ENCODE measurements at regions not wholly inside any gene's neighbourhood (a gene's known extent, or its start where the extent isn't known, plus 50 kb on each side); places are given as distances from the start of the nearest gene placed in this dataset.

GRCh38 chr15:98592136-98592535 lies 56.2 kb upstream of the IGF1R start:
- TF ChIP-seq CTCF (IDR thresholded peaks at IDR 0.05): no peak
- no peak overlapping the region for H3K4me3 ChIP-seq
- no peaks in the 10 kb centered on the region for H3K36me3 ChIP-seq (ENCODE audit: insufficient read depth in 1 of 2, low read depth in 1 of 2)
- no peak overlapping the region for H3K27ac ChIP-seq
- no peaks in the 10 kb centered on the region for H3K9me3 ChIP-seq
- DNase-seq (no peak), ATAC-seq (no peak)
- peaks cover 0 to 12% (median 0%) of the 10 kb centered on the region in 3 donors for H3K27me3 ChIP-seq (ENCODE audit: insufficient read depth in 3 of 3, low read length in 2 of 3)
- intact Hi-C loops (cut with DNase I): no loop called here
- H3K4me1 ChIP-seq: no peaks in the 10 kb centered on the region
- WGBS, 3 donors: 77 to 89% (median 88%) methylated on average over 7 to 12 of the region's 12 CpGs

DNA sequence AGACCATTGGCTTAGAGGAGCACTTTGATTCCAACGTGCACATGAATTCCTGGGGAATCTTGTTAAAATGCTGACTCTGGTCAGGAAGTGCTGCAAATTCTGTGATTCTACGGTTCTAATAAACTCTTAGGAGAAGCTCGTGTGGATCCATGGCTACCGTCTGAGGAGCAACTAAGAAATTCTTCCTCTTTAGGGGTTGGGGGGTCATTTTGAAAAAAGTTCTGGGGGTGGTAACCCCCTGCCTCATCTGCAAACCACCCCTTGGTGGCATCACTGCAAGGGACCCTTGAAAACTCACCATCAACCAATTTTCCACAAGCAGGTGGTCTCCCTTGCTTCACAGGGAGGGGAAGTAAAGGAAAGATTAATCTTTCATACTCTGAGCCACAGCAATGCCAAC lies 52.2 kb upstream of the IGF1R start:
- intact Hi-C loops (cut with DNase I): no loop called here
- no peaks in the 10 kb centered on the region for H3K9me3 ChIP-seq
- no peak for TF ChIP-seq CTCF (IDR thresholded peaks at IDR 0.05)
- no peak overlapping the region for H3K27ac ChIP-seq
- no peak overlapping the region for H3K4me3 ChIP-seq
- H3K4me1 ChIP-seq: no peaks in the 10 kb centered on the region
- H3K36me3 ChIP-seq (ENCODE audit: insufficient read depth in 1 of 2, low read depth in 1 of 2): no peaks in the 10 kb centered on the region
- WGBS, 3 donors: 53 to 62% (median 55%) methylated on average over 4 of the region's 4 CpGs
- no peak for DNase-seq
- ATAC-seq: no peak
- peaks cover 0 to 27% (median 3%) of the 10 kb centered on the region in 3 donors for H3K27me3 ChIP-seq (ENCODE audit: insufficient read depth in 3 of 3, low read length in 2 of 3)

DNA sequence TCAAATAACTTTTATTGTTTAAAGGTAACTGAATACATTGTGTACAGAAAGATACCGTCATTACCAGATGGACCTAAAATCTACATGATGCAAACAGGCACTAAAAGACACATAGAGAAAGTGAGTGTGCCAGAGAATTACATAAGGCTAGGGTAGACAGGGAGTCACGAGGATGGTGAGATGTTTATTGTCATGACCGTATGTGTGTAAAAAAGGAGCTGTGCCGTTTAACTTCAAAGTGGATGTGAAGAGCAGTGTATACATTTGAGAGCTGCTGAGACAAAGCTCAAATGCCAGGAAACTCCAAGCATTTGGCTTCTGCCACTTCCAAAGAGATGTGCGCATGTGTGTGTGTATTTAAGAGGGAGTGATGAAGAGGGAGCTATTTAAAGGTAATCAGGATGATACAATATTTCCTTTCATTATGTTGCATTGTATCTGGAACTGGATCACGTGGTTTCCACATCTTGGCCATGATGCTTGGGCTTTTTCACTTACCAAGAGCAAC lies 51.4 kb upstream of the IGF1R start:
- H3K36me3 ChIP-seq (ENCODE audit: insufficient read depth in 1 of 2, low read depth in 1 of 2): no peaks in the 10 kb centered on the region
- no peak for DNase-seq
- TF ChIP-seq CTCF (IDR thresholded peaks at IDR 0.05): no peak
- H3K9me3 ChIP-seq: no peaks in the 10 kb centered on the region
- 24 to 32% (median 30%) methylated on average over 6 of the region's 6 CpGs for WGBS, 3 donors
- peaks cover 0 to 24% (median 3%) of the 10 kb centered on the region in 3 donors for H3K27me3 ChIP-seq (ENCODE audit: insufficient read depth in 3 of 3, low read length in 2 of 3)
- H3K4me1 ChIP-seq: no peaks in the 10 kb centered on the region
- no peak overlapping the region for H3K4me3 ChIP-seq
- H3K27ac ChIP-seq: no peak overlapping the region
- no peak for ATAC-seq
- intact Hi-C loops (cut with DNase I): no loop called here

- ATAC-seq (no peak), DNase-seq (no peak)
- Histone ChIP-seq H3K36me3 (ENCODE audit: insufficient read depth in 1 of 2, low read depth in 1 of 2) (no peaks in the 10 kb centered on the region), H3K27me3 (ENCODE audit: insufficient read depth in 3 of 3, low read length in 2 of 3) (peaks cover 0 to 24% (median 3%) of the 10 kb centered on the region in 3 donors), H3K4me1 (no peaks in the 10 kb centered on the region), H3K9me3 (no peaks in the 10 kb centered on the region), H3K4me3 (no peak overlapping the region), H3K27ac (no peak overlapping the region)
- intact Hi-C loops (cut with DNase I): no loop called here
- 48 to 54% (median 49%) methylated on average over 4 of the region's 4 CpGs for WGBS, 3 donors
- no peak for TF ChIP-seq CTCF (IDR thresholded peaks at IDR 0.05)
These were observed 50.7 kb upstream of the IGF1R start for GRCh38 chr15:98597666-98598065.

Measured in psoas muscle (tissue), 7 donors.